B cell (primary cell): ENCODE measurements at regions not wholly inside any gene's neighbourhood (a gene's known extent, or its start where the extent isn't known, plus 50 kb on each side); places are given as distances from the start of the nearest gene placed in this dataset.

Source experiments
- ATAC-seq: fragments of 200-7000 bp; cut with Tn5 transposase; one replicate; pipeline ENCODE4 v1.10.0; 2021; ENCODE audit warnings: low read depth, mild to moderate bottlenecking, moderate number of reproducible peaks, moderate library complexity
- CTCF ChIA-PET: fragments of 350-600 bp; sonication (Branson Sonifier 250); formaldehyde crosslinking; loops from one replicate; lab custom pipeline; 2021; ENCODE audit warnings: antibody characterized with exemption, inconsistent platforms; lab: Charles Lee
- POLR2A ChIA-PET: fragments of 350-600 bp; sonication (Branson Sonifier 250); formaldehyde crosslinking; loops from one replicate; lab custom pipeline; 2021; ENCODE audit warnings: antibody characterized with exemption; lab: Charles Lee
- DNase-seq: peaks from one replicate; pipeline ENCODE4 v3.0.0; 2013
- H2AFZ ChIP-seq: 2 replicates; pipeline ENCODE4 v1.6.1; 2012; ENCODE audit warnings: mild to moderate bottlenecking, low read depth, low read length; ENCODE audit not compliant: insufficient read depth, poor library complexity, severe bottlenecking
- H3K27ac ChIP-seq, 2 donors: 1 replicate in 1 of 2; 2 replicates in 1 of 2; pipeline ENCODE4 v1.5.1; 2012 to 2013; ENCODE audit warnings: low read length in 2 of 2, mild to moderate bottlenecking in 2 of 2, moderate library complexity in 1 of 2
- H3K27me3 ChIP-seq, 4 experiments: fragments of 200-600 bp in 1 of 4; sonication (generic) in 1 of 4; replicated peaks in 1 of 4; 1 replicate in 2 of 4; 2 replicates in 2 of 4; pipeline versions ENCODE4 v1.6.1 to v1.7.0; 2013 to 2016; ENCODE audit warnings: low read length in 3 of 4, mild to moderate bottlenecking in 2 of 4, mixed read lengths in 1 of 4, moderate library complexity in 1 of 4; ENCODE audit not compliant: insufficient read depth in 4 of 4, control insufficient read depth in 3 of 4; ENCODE audit errors: control extremely low read depth in 1 of 4
- H3K36me3 ChIP-seq, 2 experiments: replicated peaks in 1 of 2; 1 replicate in 1 of 2; 2 replicates in 1 of 2; pipeline versions ENCODE4 v1.6.1 to v1.7.1; 2013; ENCODE audit warnings: low read length in 1 of 2; ENCODE audit not compliant: insufficient read depth in 2 of 2, control insufficient read depth in 1 of 2; ENCODE audit errors: control extremely low read depth in 1 of 2, extremely low read depth in 1 of 2
- H3K4me1 ChIP-seq, 2 donors: fragments of 200-600 bp in 1 of 2; sonication (generic) in 1 of 2; 1 replicate in 1 of 2; 2 replicates in 1 of 2; pipeline versions ENCODE4 v1.5.1 to v1.6.1; 2013 to 2017; ENCODE audit warnings: low read length in 2 of 2; ENCODE audit not compliant: control insufficient read depth in 2 of 2, insufficient read depth in 2 of 2
- H3K4me2 ChIP-seq: replicated peaks from 2 replicates; pipeline ENCODE3; 2012; ENCODE audit warnings: mild to moderate bottlenecking, low read depth, low read length; ENCODE audit not compliant: poor library complexity, severe bottlenecking
- H3K4me3 ChIP-seq, 5 experiments: fragments of 200-600 bp in 1 of 5; sonication (generic) in 1 of 5; 1 replicate in 3 of 5; 2 replicates in 2 of 5; pipeline versions ENCODE4 v1.5.1 to v1.7.0; 2011 to 2016; ENCODE audit warnings: low read length in 4 of 5, mild to moderate bottlenecking in 4 of 5, low read depth in 2 of 5, control low read depth in 1 of 5, moderate library complexity in 1 of 5; ENCODE audit not compliant: insufficient read depth in 1 of 5; ENCODE audit errors: control extremely low read depth in 1 of 5, extremely low read depth in 1 of 5
- H3K79me2 ChIP-seq: fragments of 200-600 bp; sonication (generic); one replicate; pipeline ENCODE4 v1.6.0; 2016; ENCODE audit warnings: low read length; ENCODE audit not compliant: control insufficient read depth, insufficient read depth
- H3K9ac ChIP-seq: fragments of 200-600 bp; sonication (generic); 2 replicates; pipeline ENCODE4 v1.6.1; 2017; ENCODE audit warnings: mild to moderate bottlenecking, low read length, moderate library complexity
- H3K9me3 ChIP-seq, 3 donors: one replicate each; pipeline versions ENCODE4 v1.6.1 to v1.7.1; 2013; ENCODE audit warnings: low read length in 2 of 3; ENCODE audit not compliant: control insufficient read depth in 2 of 3, insufficient read depth in 1 of 3; ENCODE audit errors: control extremely low read depth in 1 of 3
- H4K20me1 ChIP-seq: 2 replicates; pipeline ENCODE4 v1.6.0; 2012; ENCODE audit warnings: mild to moderate bottlenecking, low read length; ENCODE audit not compliant: insufficient read depth, control insufficient read depth, poor library complexity, severe bottlenecking
- H3K27ac Mint-ChIP-seq: one replicate; pipeline ENCODE4 v1.8.0; 2021; ENCODE audit warnings: mixed read lengths
- H3K27me3 Mint-ChIP-seq: one replicate; pipeline ENCODE4 v1.8.0; 2021; ENCODE audit warnings: mixed read lengths
- H3K4me1 Mint-ChIP-seq: one replicate; pipeline ENCODE4 v1.8.0; 2021; ENCODE audit warnings: mixed read lengths
- H3K4me3 Mint-ChIP-seq: one replicate; pipeline ENCODE4 v1.8.0; 2021; ENCODE audit warnings: mixed read lengths
- H3K9me3 Mint-ChIP-seq: one replicate; pipeline ENCODE4 v1.8.0; 2022; ENCODE audit warnings: mixed read lengths; ENCODE audit not compliant: insufficient read depth
- EZH2 ChIP-seq: IDR thresholded peaks from 2 replicates; pipeline ENCODE4 v1.6.1; 2012; ENCODE audit warnings: borderline replicate concordance, low read depth, mild to moderate bottlenecking, moderate library complexity, low read length; ENCODE audit not compliant: insufficient read depth, poor library complexity, severe bottlenecking
- WGBS: methylation state at CpG from one replicate; pipeline ENCODE4 v1.1.5; 2013; ENCODE audit warnings: missing lambda C conversion rate; ENCODE audit not compliant: insufficient coverage; 5-methylcytosine and 5-hydroxymethylcytosine counted together
- intact Hi-C: fragments of 100-400 bp; cut with micrococcal nuclease; formaldehyde crosslinking; loops from one replicate; pipeline ENCODE4 v1.10.0; 2022
- TF ChIP-seq, protein P1 (sequence below): fragments of 200-600 bp; IDR thresholded peaks from one replicate; pipeline ENCODE4 v1.8.0; 2022; ENCODE audit warnings: antibody characterized with exemption, mild to moderate bottlenecking

DNA sequence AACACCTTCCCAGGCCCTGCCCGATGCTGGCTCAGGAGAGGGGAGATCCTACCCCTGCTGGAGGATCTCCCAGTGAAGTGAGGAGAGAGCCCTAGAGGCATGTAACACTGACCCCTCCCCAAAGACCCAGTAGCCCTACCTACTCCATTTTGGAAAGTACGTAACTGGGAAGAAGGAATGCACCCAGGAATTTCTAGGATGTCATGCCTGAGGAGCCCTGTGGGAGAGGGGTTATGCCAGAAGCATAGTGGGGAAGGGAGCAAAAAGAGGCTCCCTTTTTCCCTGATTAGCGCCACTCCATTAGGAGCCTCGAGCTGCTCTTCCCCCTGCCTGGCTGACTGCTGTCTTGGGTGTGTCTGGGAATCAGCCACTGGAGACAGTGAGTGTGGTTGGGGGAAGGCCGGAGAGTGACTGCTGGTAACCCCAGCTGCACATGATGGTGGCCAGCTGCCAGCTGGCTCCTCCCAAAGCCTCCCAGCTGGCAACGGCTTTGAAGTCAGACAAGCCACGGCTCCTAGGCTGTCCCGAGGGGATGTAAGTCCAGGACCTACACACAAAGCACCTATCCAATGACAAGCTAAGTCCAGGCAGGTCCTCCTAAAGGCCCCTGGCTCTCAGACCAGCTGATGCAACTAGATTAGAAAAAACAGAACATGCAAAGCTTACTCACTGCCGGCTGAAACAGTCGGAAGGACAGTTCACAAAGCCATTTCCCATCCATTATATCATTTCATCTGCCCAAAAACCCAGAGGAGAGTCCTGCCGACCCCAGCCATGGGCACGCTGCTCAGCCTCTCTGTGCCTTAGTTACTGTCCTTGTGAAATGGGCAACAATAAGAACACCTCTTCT, 136.5 kb upstream of the ABCA1 start:
- peaks cover 12% of the 10 kb centered on the region for H3K4me1 Mint-ChIP-seq
- H3K36me3 ChIP-seq = no peaks in the 10 kb centered on the region
- no peaks in the 10 kb centered on the region for H3K79me2 ChIP-seq
- TF ChIP-seq EZH2 = no peak
- TF ChIP-seq, protein P1, sequence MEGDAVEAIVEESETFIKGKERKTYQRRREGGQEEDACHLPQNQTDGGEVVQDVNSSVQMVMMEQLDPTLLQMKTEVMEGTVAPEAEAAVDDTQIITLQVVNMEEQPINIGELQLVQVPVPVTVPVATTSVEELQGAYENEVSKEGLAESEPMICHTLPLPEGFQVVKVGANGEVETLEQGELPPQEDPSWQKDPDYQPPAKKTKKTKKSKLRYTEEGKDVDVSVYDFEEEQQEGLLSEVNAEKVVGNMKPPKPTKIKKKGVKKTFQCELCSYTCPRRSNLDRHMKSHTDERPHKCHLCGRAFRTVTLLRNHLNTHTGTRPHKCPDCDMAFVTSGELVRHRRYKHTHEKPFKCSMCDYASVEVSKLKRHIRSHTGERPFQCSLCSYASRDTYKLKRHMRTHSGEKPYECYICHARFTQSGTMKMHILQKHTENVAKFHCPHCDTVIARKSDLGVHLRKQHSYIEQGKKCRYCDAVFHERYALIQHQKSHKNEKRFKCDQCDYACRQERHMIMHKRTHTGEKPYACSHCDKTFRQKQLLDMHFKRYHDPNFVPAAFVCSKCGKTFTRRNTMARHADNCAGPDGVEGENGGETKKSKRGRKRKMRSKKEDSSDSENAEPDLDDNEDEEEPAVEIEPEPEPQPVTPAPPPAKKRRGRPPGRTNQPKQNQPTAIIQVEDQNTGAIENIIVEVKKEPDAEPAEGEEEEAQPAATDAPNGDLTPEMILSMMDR = no peak
- no peak overlapping the region for H3K9ac ChIP-seq
- H3K9me3 ChIP-seq = peaks cover 0 to 3% (median 0%) of the 10 kb centered on the region in 3 donors
- H3K27ac ChIP-seq = no peak overlapping the region
- peaks cover 5 to 15% of the 10 kb centered on the region in 2 donors for H3K4me1 ChIP-seq
- H3K27me3 ChIP-seq = peaks cover 0 to 7% (median 3%) of the 10 kb centered on the region in 4 experiments
- CTCF ChIA-PET = no interaction called here
- ATAC-seq (no peak), DNase-seq (no peak)
- H3K4me3 ChIP-seq = peak overlapping the region in 1 of 5 experiments; percentile 38
- no peak overlapping the region for H2AFZ ChIP-seq
- intact Hi-C loops = no loop called here
- POLR2A ChIA-PET = no interaction called here
- no peaks in the 10 kb centered on the region for H4K20me1 ChIP-seq
- no peaks in the 10 kb centered on the region for H3K9me3 Mint-ChIP-seq
- H3K4me2 ChIP-seq = no peak overlapping the region
- no peak overlapping the region for H3K27ac Mint-ChIP-seq
- H3K27me3 Mint-ChIP-seq = peaks cover 39% of the 10 kb centered on the region
- 9% methylated on average over 8 of the region's 12 CpGs for WGBS
- H3K4me3 Mint-ChIP-seq = no peak overlapping the region
